HCT116 (cell line): ENCODE measurements at regions not wholly inside any gene's neighbourhood (a gene's known extent, or its start where the extent isn't known, plus 50 kb on each side); places are given as distances from the start of the nearest gene placed in this dataset.

Experiments
- ATAC-seq: fragments of 200-7000 bp; cut with Tn5 transposase; 2 replicates; pipeline ENCODE4 v1.9.1; 2020; ENCODE audit warnings: mild to moderate bottlenecking, moderate library complexity
- BruUV-seq: library from RNA; stranded (reverse); fragments of 400-500 nt; replicated peaks from 2 replicates; lab custom pipeline; 2021; lab: Mats Ljungman, UMichigan
- CTCF ChIA-PET: fragments of 300-600 bp; sonication (Branson Sonifier 250); formaldehyde crosslinking; loops from one replicate; lab custom pipeline; 2021; ENCODE audit warnings: antibody characterized with exemption; lab: Charles Lee
- POLR2A ChIA-PET: fragments of 300-600, 350-600 bp; sonication (Branson Sonifier 250); formaldehyde crosslinking; loops from one replicate; lab custom pipeline; 2021; ENCODE audit warnings: antibody characterized with exemption; lab: Charles Lee
- RAD21 ChIA-PET, 2 experiments: fragments of 300-600 bp; sonication (Branson Sonifier 250); formaldehyde crosslinking; loops; one replicate each; lab custom pipeline; 2023; ENCODE audit warnings: low total read pairs in 2 of 2; ENCODE audit not compliant: uncharacterized antibody in 2 of 2, unreplicated experiment in 2 of 2, low non-redundant PET in 1 of 2; lab: Charles Lee
- DNase-seq: peaks from one replicate; pipeline ENCODE4 v3.0.0-alpha.2; 2010; ENCODE audit warnings: low read depth, low spot score
- H2AFZ ChIP-seq: fragments of 200-600 bp; shearing (Covaris generic), sonication (generic); 2 replicates; pipeline ENCODE4 v1.6.1; 2017; ENCODE audit warnings: low read depth, mixed run types, mixed read lengths, antibody characterized with exemption, low read length; ENCODE audit not compliant: poor library complexity, severe bottlenecking
- H3K27ac ChIP-seq: 2 replicates; pipeline ENCODE4 v1.5.1; 2012; ENCODE audit warnings: low read depth, low read length
- H3K27me3 ChIP-seq: fragments of 200-600 bp; sonication (generic); 2 replicates; pipeline ENCODE4 v1.6.1; 2016; ENCODE audit warnings: mixed run types, low read length, mixed read lengths; ENCODE audit not compliant: insufficient read depth
- H3K36me3 ChIP-seq, 2 experiments: fragments of 200-500 bp in 1 of 2; fragments of 200-600 bp in 1 of 2; sonication (Bioruptor generic) in 1 of 2; sonication (generic) in 1 of 2; 2 replicates each; pipeline versions ENCODE4 v1.5.1 to v1.6.1; 2014 to 2016; ENCODE audit warnings: low read length in 2 of 2, inconsistent platforms in 1 of 2, mixed read lengths in 1 of 2, mixed run types in 1 of 2; ENCODE audit not compliant: insufficient read depth in 2 of 2, control insufficient read depth in 1 of 2
- H3K4me1 ChIP-seq, 2 experiments: fragments of 200-600 bp in 1 of 2; sonication (generic) in 1 of 2; 2 replicates each; pipeline versions ENCODE4 v1.5.1 to v1.6.1; 2012 to 2017; ENCODE audit warnings: low read length in 2 of 2, inconsistent platforms in 1 of 2, mild to moderate bottlenecking in 1 of 2, mixed read lengths in 1 of 2, mixed run types in 1 of 2, moderate library complexity in 1 of 2; ENCODE audit not compliant: insufficient read depth in 2 of 2, control insufficient read depth in 1 of 2
- H3K4me2 ChIP-seq: fragments of 200-600 bp; sonication (generic); 2 replicates; pipeline ENCODE4 v1.6.1; 2017; ENCODE audit warnings: mixed run types, low read length, mixed read lengths
- H3K4me3 ChIP-seq, 2 experiments: fragments of 200-600 bp in 1 of 2; sonication (generic) in 1 of 2; replicated peaks in 1 of 2; 2 replicates each; pipeline ENCODE4 v1.5.1; 2011 to 2016; ENCODE audit warnings: low read length in 2 of 2, control low read depth in 1 of 2, low read depth in 1 of 2, mild to moderate bottlenecking in 1 of 2, mixed read lengths in 1 of 2, mixed run types in 1 of 2
- H3K79me2 ChIP-seq: fragments of 200-600 bp; sonication (generic); 2 replicates; pipeline ENCODE4 v1.6.1; 2017; ENCODE audit warnings: mild to moderate bottlenecking, mixed run types, low read length, moderate library complexity, mixed read lengths; ENCODE audit not compliant: insufficient read depth
- H3K9ac ChIP-seq: fragments of 200-600 bp; sonication (generic); 2 replicates; pipeline ENCODE4 v1.6.1; 2016; ENCODE audit warnings: low read length, mixed read lengths
- H3K9me2 ChIP-seq: fragments of 200-600 bp; sonication (generic), shearing (Covaris generic); 2 replicates; pipeline ENCODE4 v1.6.1; 2017; ENCODE audit warnings: mixed run types, mild to moderate bottlenecking, moderate library complexity; ENCODE audit not compliant: insufficient read depth
- H3K9me3 ChIP-seq, 2 experiments: fragments of 200-500 bp in 1 of 2; fragments of 200-600 bp in 1 of 2; sonication (Bioruptor generic) in 1 of 2; sonication (generic) in 1 of 2; 2 replicates each; pipeline ENCODE4 v1.6.1; 2014 to 2017; ENCODE audit warnings: low read length in 2 of 2, mixed read lengths in 2 of 2, inconsistent platforms in 1 of 2, low read depth in 1 of 2, mild to moderate bottlenecking in 1 of 2, mixed run types in 1 of 2, moderate library complexity in 1 of 2; ENCODE audit not compliant: control insufficient read depth in 1 of 2, insufficient read depth in 1 of 2
- H4K20me1 ChIP-seq: fragments of 200-600 bp; sonication (generic), shearing (Covaris generic); 2 replicates; pipeline ENCODE4 v1.6.1; 2017; ENCODE audit warnings: mixed run types, mild to moderate bottlenecking, moderate library complexity; ENCODE audit not compliant: insufficient read depth
- EGR1 ChIP-seq: IDR thresholded peaks from 2 replicates; pipeline ENCODE4 v1.6.1; 2012; ENCODE audit warnings: low read depth
- ELF1 ChIP-seq: IDR thresholded peaks from 2 replicates; pipeline ENCODE4 v1.6.1; 2012; ENCODE audit warnings: low read depth, borderline replicate concordance
- EZH2phosphoT487 ChIP-seq: fragments of 200-600 bp; IDR thresholded peaks from 2 replicates; pipeline ENCODE4 v1.6.1; 2018; ENCODE audit warnings: antibody characterized with exemption, borderline replicate concordance
- JUND ChIP-seq: IDR thresholded peaks from 2 replicates; pipeline ENCODE4 v1.6.1; 2012
- POLR2A ChIP-seq: IDR thresholded peaks from 2 replicates; pipeline ENCODE4 v1.7.0; 2011; ENCODE audit warnings: borderline replicate concordance; ENCODE audit not compliant: insufficient read depth, insufficient read length; ENCODE audit errors: extremely low read depth
- POLR2AphosphoS5 ChIP-seq: IDR thresholded peaks from 2 replicates; pipeline ENCODE4 v1.6.1; 2011; ENCODE audit warnings: mild to moderate bottlenecking, low read depth, low read length, moderate library complexity
- RAD21 ChIP-seq: IDR thresholded peaks from 2 replicates; pipeline ENCODE4 v1.6.1; 2012; ENCODE audit warnings: low read depth, mild to moderate bottlenecking
- SP1 ChIP-seq: IDR thresholded peaks from 2 replicates; pipeline ENCODE4 v1.6.1; 2012; ENCODE audit warnings: low read depth
- SRF ChIP-seq: IDR thresholded peaks from 2 replicates; pipeline ENCODE4 v1.6.1; 2012; ENCODE audit warnings: low read depth
- TCF7L2 ChIP-seq: IDR thresholded peaks from 2 replicates; pipeline ENCODE4 v1.7.0; 2011; ENCODE audit warnings: borderline replicate concordance, inconsistent platforms; ENCODE audit not compliant: insufficient read depth, insufficient read length; ENCODE audit errors: extremely low read depth
- ZFX ChIP-seq: fragments of 450-650 bp; IDR thresholded peaks from 2 replicates; pipeline ENCODE4 v1.6.1; 2017
- ZNF274 ChIP-seq: fragments of 200-500 bp; sonication (Bioruptor generic); IDR thresholded peaks from 2 replicates; pipeline ENCODE4 v1.6.1; 2014; ENCODE audit warnings: mild to moderate bottlenecking, low read depth, low read length, inconsistent platforms
- intact Hi-C: fragments of 100-400 bp; cut with micrococcal nuclease; formaldehyde crosslinking; loops from 2 replicates; pipeline ENCODE4 v1.10.0; 2022
- TF ChIP-seq, protein P1 (sequence below), 3 experiments: fragments of 200-600 bp in 1 of 3; sonication (generic) in 1 of 3; IDR thresholded peaks in 2 of 3; conservative IDR thresholded peaks in 1 of 3; 2 replicates each; pipeline ENCODE4 v1.5.1; 2012 to 2017; ENCODE audit warnings: low read depth in 2 of 3, low read length in 2 of 3, antibody characterized with exemption in 1 of 3, borderline replicate concordance in 1 of 3, control low read depth in 1 of 3, mild to moderate bottlenecking in 1 of 3, mixed read lengths in 1 of 3, mixed run types in 1 of 3, moderate library complexity in 1 of 3; ENCODE audit not compliant: insufficient read depth in 1 of 3
- TF ChIP-seq, protein P2 (sequence below): IDR thresholded peaks from 2 replicates; pipeline ENCODE4 v1.6.1; 2011; ENCODE audit warnings: mild to moderate bottlenecking, low read length, moderate library complexity; ENCODE audit not compliant: insufficient replicate concordance; ENCODE audit errors: extremely low read depth

DNA sequence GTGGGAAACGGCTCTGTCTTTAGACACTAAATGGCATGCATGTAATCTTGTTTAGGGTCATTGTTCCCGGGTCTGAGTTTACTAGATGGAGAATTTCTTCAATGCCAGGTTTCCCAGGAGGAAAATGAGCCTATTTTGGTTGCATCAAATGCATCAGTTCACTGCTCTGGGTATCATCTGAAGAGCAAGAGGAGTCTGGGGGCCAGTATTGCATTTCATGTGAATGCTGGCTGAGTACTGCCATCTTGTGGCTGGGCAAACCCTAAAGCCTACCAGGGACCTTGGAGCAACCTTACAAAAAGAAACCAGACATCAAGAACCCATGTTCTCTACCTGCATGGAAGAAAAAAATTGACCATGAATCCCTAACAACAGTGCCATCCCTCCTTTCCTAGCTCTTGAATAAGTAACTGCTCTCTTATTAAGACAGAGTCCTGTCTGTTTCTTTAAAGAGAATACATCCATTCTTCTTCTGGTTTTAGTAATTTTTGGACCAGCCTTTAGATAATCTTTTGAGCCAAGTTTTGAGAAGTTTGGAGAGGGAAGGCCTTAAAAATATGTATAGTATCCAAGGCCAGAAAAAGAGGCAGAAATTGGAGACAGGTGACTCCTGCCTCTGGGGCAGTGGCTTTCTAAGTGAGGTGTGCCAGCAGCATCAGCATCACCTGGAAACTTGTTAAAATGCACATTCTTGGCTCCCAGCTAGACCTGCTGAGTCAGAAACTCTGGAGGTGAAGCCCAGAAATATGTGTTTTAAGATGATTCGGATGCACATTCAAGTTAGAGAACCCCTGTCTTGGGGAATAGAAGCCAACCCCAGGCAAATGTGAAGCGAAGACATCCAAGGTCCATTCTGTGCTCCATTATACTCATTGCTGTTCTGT lies 261.0 kb upstream of the CXCR4 start (continued):
- no peak for TF ChIP-seq TCF7L2

DNA sequence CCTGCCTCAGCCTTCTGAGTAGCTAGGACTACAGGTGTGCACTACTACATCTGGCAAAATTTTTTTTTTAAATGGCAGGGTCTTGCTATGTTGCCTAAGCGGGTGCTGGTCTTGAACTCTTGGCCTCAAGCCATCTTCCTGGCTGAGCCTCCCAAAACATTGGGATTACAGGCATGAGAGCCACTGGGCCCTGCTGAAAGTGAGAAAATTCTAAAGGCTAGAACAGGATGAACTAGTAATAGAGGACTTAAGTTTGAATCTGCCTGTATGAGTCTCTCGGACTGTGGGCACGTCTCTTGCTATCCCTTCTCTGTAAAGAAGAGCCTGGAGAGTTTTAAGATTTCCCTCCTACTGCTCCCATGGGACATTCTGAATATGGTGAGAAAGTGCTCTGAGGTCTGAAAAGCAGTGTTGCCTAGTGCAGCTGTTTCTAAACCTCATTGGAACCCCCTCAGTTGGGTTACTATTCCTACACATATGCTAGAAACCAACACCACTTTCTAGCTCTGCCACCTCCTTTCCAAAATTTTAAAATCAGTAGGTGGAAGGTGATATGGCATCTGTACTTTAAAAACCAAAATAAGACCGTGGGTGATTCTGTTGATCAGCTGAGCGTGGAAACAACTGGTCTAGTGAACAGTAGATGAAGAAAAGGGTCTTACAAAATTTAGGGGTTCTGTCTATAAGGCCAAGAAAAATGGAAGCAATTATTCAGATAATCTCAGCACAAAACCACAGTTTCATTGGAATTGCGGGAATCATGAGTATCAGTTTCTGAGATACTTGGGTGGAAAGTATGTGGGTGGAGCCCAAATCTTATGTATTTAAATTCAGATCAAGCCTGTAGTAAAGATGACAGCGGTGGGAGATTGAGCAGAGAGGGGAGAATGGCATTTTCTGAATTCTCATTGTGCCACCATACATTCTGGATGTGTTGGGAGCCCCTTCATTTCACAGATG lies 259.8 kb upstream of the CXCR4 start:
- RAD21 ChIA-PET, result no interaction called here
- BruUV-seq, result no TSS peak
- no peaks in the 10 kb centered on the region for H3K9me3 ChIP-seq
- no peaks in the 10 kb centered on the region for H3K36me3 ChIP-seq
- intact Hi-C loops, result loop anchor here (1.0 to 10.0 kb wide), 2 partner anchors 253 to 461 kb away; no protein-coding TSS in a partner anchor
- no peaks in the 10 kb centered on the region for H3K4me1 ChIP-seq
- POLR2A ChIA-PET, result no interaction called here
- no peak for DNase-seq
- H3K4me2 ChIP-seq, result no peak overlapping the region
- H3K9ac ChIP-seq, result no peak overlapping the region
- H3K9me2 ChIP-seq, result no peaks in the 10 kb centered on the region
- no peak overlapping the region for H2AFZ ChIP-seq
- H3K4me3 ChIP-seq, result no peak overlapping the region
- H3K27me3 ChIP-seq, result no peaks in the 10 kb centered on the region
- no peaks in the 10 kb centered on the region for H3K79me2 ChIP-seq
- ATAC-seq, result no peak
- CTCF ChIA-PET, result interaction anchor here (1.1 to 3.0 kb wide), 3 partner anchors 9 to 463 kb away, joined by 3 to 17 read pairs (median 5); no protein-coding TSS in a partner anchor
- no peak overlapping the region for H3K27ac ChIP-seq
- H4K20me1 ChIP-seq, result no peaks in the 10 kb centered on the region
- no peak for TF ChIP-seq RAD21
- no peak for TF ChIP-seq ZFX
- no peak for TF ChIP-seq EZH2phosphoT487
- no peak for TF ChIP-seq EGR1
- TF ChIP-seq, protein P1, sequence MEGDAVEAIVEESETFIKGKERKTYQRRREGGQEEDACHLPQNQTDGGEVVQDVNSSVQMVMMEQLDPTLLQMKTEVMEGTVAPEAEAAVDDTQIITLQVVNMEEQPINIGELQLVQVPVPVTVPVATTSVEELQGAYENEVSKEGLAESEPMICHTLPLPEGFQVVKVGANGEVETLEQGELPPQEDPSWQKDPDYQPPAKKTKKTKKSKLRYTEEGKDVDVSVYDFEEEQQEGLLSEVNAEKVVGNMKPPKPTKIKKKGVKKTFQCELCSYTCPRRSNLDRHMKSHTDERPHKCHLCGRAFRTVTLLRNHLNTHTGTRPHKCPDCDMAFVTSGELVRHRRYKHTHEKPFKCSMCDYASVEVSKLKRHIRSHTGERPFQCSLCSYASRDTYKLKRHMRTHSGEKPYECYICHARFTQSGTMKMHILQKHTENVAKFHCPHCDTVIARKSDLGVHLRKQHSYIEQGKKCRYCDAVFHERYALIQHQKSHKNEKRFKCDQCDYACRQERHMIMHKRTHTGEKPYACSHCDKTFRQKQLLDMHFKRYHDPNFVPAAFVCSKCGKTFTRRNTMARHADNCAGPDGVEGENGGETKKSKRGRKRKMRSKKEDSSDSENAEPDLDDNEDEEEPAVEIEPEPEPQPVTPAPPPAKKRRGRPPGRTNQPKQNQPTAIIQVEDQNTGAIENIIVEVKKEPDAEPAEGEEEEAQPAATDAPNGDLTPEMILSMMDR (IDR thresholded peaks at IDR 0.05 in 2 of 3, conservative IDR thresholded peaks at IDR 0.05 in 1 of 3; ENCODE audit: borderline replicate concordance in 1 of 3, insufficient read depth in 1 of 3, low read depth in 2 of 3, low read length in 2 of 3), result no peak
- no peak for TF ChIP-seq ELF1
- TF ChIP-seq POLR2A, result no peak
- no peak for TF ChIP-seq SRF
- TF ChIP-seq, protein P2, sequence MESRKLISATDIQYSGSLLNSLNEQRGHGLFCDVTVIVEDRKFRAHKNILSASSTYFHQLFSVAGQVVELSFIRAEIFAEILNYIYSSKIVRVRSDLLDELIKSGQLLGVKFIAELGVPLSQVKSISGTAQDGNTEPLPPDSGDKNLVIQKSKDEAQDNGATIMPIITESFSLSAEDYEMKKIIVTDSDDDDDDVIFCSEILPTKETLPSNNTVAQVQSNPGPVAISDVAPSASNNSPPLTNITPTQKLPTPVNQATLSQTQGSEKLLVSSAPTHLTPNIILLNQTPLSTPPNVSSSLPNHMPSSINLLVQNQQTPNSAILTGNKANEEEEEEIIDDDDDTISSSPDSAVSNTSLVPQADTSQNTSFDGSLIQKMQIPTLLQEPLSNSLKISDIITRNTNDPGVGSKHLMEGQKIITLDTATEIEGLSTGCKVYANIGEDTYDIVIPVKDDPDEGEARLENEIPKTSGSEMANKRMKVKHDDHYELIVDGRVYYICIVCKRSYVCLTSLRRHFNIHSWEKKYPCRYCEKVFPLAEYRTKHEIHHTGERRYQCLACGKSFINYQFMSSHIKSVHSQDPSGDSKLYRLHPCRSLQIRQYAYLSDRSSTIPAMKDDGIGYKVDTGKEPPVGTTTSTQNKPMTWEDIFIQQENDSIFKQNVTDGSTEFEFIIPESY, result no peak
- TF ChIP-seq SP1, result no peak
- no peak for TF ChIP-seq JUND
- no peak for TF ChIP-seq POLR2AphosphoS5
- TF ChIP-seq ZNF274, result no peak
